22Rv1 (cell line): ENCODE measurements at regions not wholly inside any gene's neighbourhood (a gene's known extent, or its start where the extent isn't known, plus 50 kb on each side); places are given as distances from the start of the nearest gene placed in this dataset.
"Not testable (repeated sequence)": the region's sequence is repeated elsewhere in the genome, so short reads cannot be mapped to it uniquely, and the experiment has no call there.

Experiments
- CTCF ChIP-seq: fragments of 450-650 bp; IDR thresholded peaks from 2 replicates; pipeline ENCODE4 v1.5.1; 2017; ENCODE audit warnings: mild to moderate bottlenecking
- ZFX ChIP-seq: fragments of 450-650 bp; IDR thresholded peaks from 2 replicates; pipeline ENCODE4 v1.6.1; 2017; ENCODE audit warnings: antibody characterized with exemption, borderline replicate concordance

GRCh38 chr12:28788256-28788655 is 360.8 kb upstream of the FAR2 start:
- not testable (repeated sequence) for TF ChIP-seq CTCF, ZFX
